Neural cell (in vitro differentiated cells): ENCODE measurements at regions not wholly inside any gene's neighbourhood (a gene's known extent, or its start where the extent isn't known, plus 50 kb on each side); places are given as distances from the start of the nearest gene placed in this dataset.

ENCODE experiments used
- H2AFZ ChIP-seq: fragments of 200-600, 300-800 bp; sonication (generic), shearing (Covaris generic); 2 replicates; pipeline ENCODE4 v1.6.0; 2014; ENCODE audit warnings: low read depth, mild to moderate bottlenecking, antibody characterized with exemption, low read length, moderate library complexity
- H3F3A ChIP-seq: fragments of 200-600 bp; shearing (Covaris generic); 2 replicates; pipeline ENCODE4 v1.6.1; 2016; ENCODE audit warnings: mild to moderate bottlenecking, moderate library complexity, mixed read lengths, antibody characterized with exemption, low read length; ENCODE audit not compliant: insufficient read depth, poor library complexity, severe bottlenecking
- H3K27ac ChIP-seq: fragments of 200-600, 300-800 bp; sonication (generic), shearing (Covaris generic); 2 replicates; pipeline ENCODE4 v1.5.1; 2014; ENCODE audit warnings: mild to moderate bottlenecking, low read length, moderate library complexity
- H3K27me3 ChIP-seq: fragments of 300-800, 200-600 bp; sonication (generic), shearing (Covaris generic); 2 replicates; pipeline ENCODE4 v1.6.0; 2014; ENCODE audit warnings: mild to moderate bottlenecking, low read depth, low read length, moderate library complexity; ENCODE audit not compliant: insufficient read depth
- H3K36me3 ChIP-seq: fragments of 300-800, 200-600 bp; sonication (generic), shearing (Covaris generic); 2 replicates; pipeline ENCODE4 v1.5.1; 2014; ENCODE audit warnings: mild to moderate bottlenecking, antibody characterized with exemption, low read length, moderate library complexity; ENCODE audit not compliant: insufficient read depth
- H3K4me2 ChIP-seq: fragments of 300-800, 200-600 bp; sonication (generic), shearing (Covaris generic); 2 replicates; pipeline ENCODE4 v1.6.0; 2014; ENCODE audit warnings: mild to moderate bottlenecking, low read length
- H3K4me3 ChIP-seq: fragments of 300-800, 200-600 bp; sonication (generic), shearing (Covaris generic); 2 replicates; pipeline ENCODE4 v1.5.1; 2014; ENCODE audit warnings: mild to moderate bottlenecking, low read length, moderate library complexity
- H3K79me2 ChIP-seq: fragments of 200-600 bp; shearing (Covaris generic); replicated peaks from 2 replicates; pipeline ENCODE4 v1.6.0; 2014; ENCODE audit warnings: mild to moderate bottlenecking, low read length, moderate library complexity; ENCODE audit not compliant: insufficient read depth
- H3K9ac ChIP-seq: fragments of 300-800, 200-600 bp; sonication (generic), shearing (Covaris generic); 2 replicates; pipeline ENCODE4 v1.6.1; 2016; ENCODE audit warnings: mild to moderate bottlenecking, low read length, mixed read lengths
- H3K9me2 ChIP-seq: fragments of 200-600 bp; shearing (Covaris generic); 2 replicates; pipeline ENCODE4 v1.6.1; 2016; ENCODE audit warnings: mild to moderate bottlenecking, low read length, mixed read lengths; ENCODE audit not compliant: insufficient read depth
- H3K9me3 ChIP-seq: fragments of 200-600, 300-800 bp; sonication (generic), shearing (Covaris generic); 2 replicates; pipeline ENCODE4 v1.6.1; 2016; ENCODE audit warnings: mild to moderate bottlenecking, mixed run types, low read length, moderate library complexity, mixed read lengths
- H4K20me1 ChIP-seq: fragments of 200-600 bp; shearing (Covaris generic); 2 replicates; pipeline ENCODE4 v1.6.1; 2016; ENCODE audit warnings: mild to moderate bottlenecking, mixed run types; ENCODE audit not compliant: insufficient read depth
- EP300 ChIP-seq: fragments of 450-650 bp; conservative IDR thresholded peaks from 2 replicates; pipeline ENCODE4 v1.6.1; 2014; ENCODE audit warnings: antibody characterized with exemption, mild to moderate bottlenecking, moderate library complexity; ENCODE audit not compliant: poor library complexity, severe bottlenecking
- EZH2 ChIP-seq: fragments of 200-600, 300-800 bp; shearing (Covaris generic), sonication (generic); IDR thresholded peaks from 2 replicates; pipeline ENCODE4 v1.6.1; 2014; ENCODE audit warnings: antibody characterized with exemption, low read length, borderline replicate concordance, mild to moderate bottlenecking; ENCODE audit not compliant: insufficient read depth, poor library complexity, severe bottlenecking
- MXI1 ChIP-seq: fragments of 450-650 bp; conservative IDR thresholded peaks from 2 replicates; pipeline ENCODE4 v1.6.1; 2014; ENCODE audit warnings: antibody characterized with exemption, mild to moderate bottlenecking; ENCODE audit not compliant: poor library complexity, severe bottlenecking
- POLR2AphosphoS5 ChIP-seq: IDR thresholded peaks from 2 replicates; pipeline ENCODE4 v1.6.1; 2012
- RAD21 ChIP-seq: fragments of 450-650 bp; conservative IDR thresholded peaks from 2 replicates; pipeline ENCODE4 v1.6.1; 2014; ENCODE audit warnings: antibody characterized with exemption, mild to moderate bottlenecking, moderate library complexity
- SMC3 ChIP-seq: fragments of 450-650 bp; conservative IDR thresholded peaks from 2 replicates; pipeline ENCODE4 v1.6.1; 2014; ENCODE audit warnings: antibody characterized with exemption, mild to moderate bottlenecking, moderate library complexity; ENCODE audit not compliant: poor library complexity
- TAF1 ChIP-seq: IDR thresholded peaks from 2 replicates; pipeline ENCODE4 v1.6.1; 2012; ENCODE audit warnings: low read depth
- TF ChIP-seq, protein P1 (sequence below): IDR thresholded peaks from 2 replicates; pipeline ENCODE4 v1.6.1; 2012; ENCODE audit warnings: borderline replicate concordance
- TF ChIP-seq, protein P2 (sequence below): fragments of 450-650 bp; IDR thresholded peaks from 2 replicates; pipeline ENCODE4 v1.5.1; 2014; ENCODE audit warnings: antibody characterized with exemption, mild to moderate bottlenecking, moderate library complexity; ENCODE audit not compliant: poor library complexity, severe bottlenecking

DNA sequence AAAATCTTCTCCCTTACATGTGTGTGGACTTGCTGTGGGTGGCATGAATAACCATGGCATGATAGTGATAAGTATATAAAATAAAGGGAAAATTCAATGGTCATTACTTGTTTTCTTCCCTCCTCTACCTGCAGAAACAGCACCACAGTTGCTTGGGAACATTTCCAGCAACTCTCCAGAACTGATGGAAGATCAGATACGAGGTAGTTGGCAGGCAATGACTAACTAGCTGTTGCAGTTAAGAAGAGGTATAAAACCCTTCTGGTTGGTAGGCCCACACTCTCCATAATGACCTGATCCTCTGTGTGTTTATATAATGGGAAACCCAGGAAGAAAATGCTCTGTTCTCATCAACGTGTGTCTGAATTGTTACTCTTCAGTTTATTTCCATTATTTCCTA, 185.9 kb downstream of the SYK start:
- Histone ChIP-seq H3K4me2 (no peak overlapping the region), H2AFZ (no peak overlapping the region), H3F3A (no peaks in the 10 kb centered on the region), H3K9me3 (no peaks in the 10 kb centered on the region), H3K4me3 (no peak overlapping the region), H3K9ac (no peak overlapping the region), H4K20me1 (no peaks in the 10 kb centered on the region), H3K36me3 (no peaks in the 10 kb centered on the region), H3K9me2 (no peaks in the 10 kb centered on the region), H3K79me2 (no peaks in the 10 kb centered on the region), H3K27ac (no peak overlapping the region), H3K27me3 (no peaks in the 10 kb centered on the region)
- TF ChIP-seq EZH2 (no peak), RAD21 (no peak), SMC3 (no peak)
- TF ChIP-seq, protein P1, sequence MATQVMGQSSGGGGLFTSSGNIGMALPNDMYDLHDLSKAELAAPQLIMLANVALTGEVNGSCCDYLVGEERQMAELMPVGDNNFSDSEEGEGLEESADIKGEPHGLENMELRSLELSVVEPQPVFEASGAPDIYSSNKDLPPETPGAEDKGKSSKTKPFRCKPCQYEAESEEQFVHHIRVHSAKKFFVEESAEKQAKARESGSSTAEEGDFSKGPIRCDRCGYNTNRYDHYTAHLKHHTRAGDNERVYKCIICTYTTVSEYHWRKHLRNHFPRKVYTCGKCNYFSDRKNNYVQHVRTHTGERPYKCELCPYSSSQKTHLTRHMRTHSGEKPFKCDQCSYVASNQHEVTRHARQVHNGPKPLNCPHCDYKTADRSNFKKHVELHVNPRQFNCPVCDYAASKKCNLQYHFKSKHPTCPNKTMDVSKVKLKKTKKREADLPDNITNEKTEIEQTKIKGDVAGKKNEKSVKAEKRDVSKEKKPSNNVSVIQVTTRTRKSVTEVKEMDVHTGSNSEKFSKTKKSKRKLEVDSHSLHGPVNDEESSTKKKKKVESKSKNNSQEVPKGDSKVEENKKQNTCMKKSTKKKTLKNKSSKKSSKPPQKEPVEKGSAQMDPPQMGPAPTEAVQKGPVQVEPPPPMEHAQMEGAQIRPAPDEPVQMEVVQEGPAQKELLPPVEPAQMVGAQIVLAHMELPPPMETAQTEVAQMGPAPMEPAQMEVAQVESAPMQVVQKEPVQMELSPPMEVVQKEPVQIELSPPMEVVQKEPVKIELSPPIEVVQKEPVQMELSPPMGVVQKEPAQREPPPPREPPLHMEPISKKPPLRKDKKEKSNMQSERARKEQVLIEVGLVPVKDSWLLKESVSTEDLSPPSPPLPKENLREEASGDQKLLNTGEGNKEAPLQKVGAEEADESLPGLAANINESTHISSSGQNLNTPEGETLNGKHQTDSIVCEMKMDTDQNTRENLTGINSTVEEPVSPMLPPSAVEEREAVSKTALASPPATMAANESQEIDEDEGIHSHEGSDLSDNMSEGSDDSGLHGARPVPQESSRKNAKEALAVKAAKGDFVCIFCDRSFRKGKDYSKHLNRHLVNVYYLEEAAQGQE, result no peak
- TF ChIP-seq, protein P2, sequence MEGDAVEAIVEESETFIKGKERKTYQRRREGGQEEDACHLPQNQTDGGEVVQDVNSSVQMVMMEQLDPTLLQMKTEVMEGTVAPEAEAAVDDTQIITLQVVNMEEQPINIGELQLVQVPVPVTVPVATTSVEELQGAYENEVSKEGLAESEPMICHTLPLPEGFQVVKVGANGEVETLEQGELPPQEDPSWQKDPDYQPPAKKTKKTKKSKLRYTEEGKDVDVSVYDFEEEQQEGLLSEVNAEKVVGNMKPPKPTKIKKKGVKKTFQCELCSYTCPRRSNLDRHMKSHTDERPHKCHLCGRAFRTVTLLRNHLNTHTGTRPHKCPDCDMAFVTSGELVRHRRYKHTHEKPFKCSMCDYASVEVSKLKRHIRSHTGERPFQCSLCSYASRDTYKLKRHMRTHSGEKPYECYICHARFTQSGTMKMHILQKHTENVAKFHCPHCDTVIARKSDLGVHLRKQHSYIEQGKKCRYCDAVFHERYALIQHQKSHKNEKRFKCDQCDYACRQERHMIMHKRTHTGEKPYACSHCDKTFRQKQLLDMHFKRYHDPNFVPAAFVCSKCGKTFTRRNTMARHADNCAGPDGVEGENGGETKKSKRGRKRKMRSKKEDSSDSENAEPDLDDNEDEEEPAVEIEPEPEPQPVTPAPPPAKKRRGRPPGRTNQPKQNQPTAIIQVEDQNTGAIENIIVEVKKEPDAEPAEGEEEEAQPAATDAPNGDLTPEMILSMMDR, result no peak

- H3K4me3 ChIP-seq, result no peak overlapping the region
- no peak overlapping the region for H3K27ac ChIP-seq
- H3K27me3 ChIP-seq, result no peaks in the 10 kb centered on the region
- H3K9me3 ChIP-seq, result no peaks in the 10 kb centered on the region
- no peaks in the 10 kb centered on the region for H4K20me1 ChIP-seq
- TF ChIP-seq MXI1, result no peak
- no peak for TF ChIP-seq EP300
- TF ChIP-seq RAD21, result no peak
- no peak for TF ChIP-seq TAF1
- TF ChIP-seq SMC3, result no peak
- TF ChIP-seq, protein P1, result no peak
- TF ChIP-seq, protein P2, result no peak
- no peak for TF ChIP-seq EZH2
- no peak for TF ChIP-seq POLR2AphosphoS5
- H3K9ac ChIP-seq, result no peak overlapping the region
- H3K4me2 ChIP-seq, result no peak overlapping the region
- no peaks in the 10 kb centered on the region for H3F3A ChIP-seq
- H3K36me3 ChIP-seq, result no peaks in the 10 kb centered on the region
- no peaks in the 10 kb centered on the region for H3K79me2 ChIP-seq
- no peak overlapping the region for H2AFZ ChIP-seq
- H3K9me2 ChIP-seq, result no peaks in the 10 kb centered on the region
Observed at GRCh38 chr9:90988318-90988717, 186.7 kb downstream of the SYK start.
